ENCODE measurements at regions not wholly inside any gene's neighbourhood (a gene's known extent, or its start where the extent isn't known, plus 50 kb on each side); places are given as distances from the start of the nearest gene placed in this dataset.
"Not testable (repeated sequence)": the region's sequence is repeated elsewhere in the genome, so short reads cannot be mapped to it uniquely, and the experiment has no call there.

- no peak overlapping the region for H3K4me3 ChIP-seq (ENCODE audit: low read depth, low read length)
- TF ChIP-seq CTCF (IDR thresholded peaks at IDR 0.05; ENCODE audit: insufficient read depth, low read depth, low read length) = no peak
- no peak for DNase-seq (ENCODE audit: low read depth)
These were observed 148.4 kb upstream of the ITM2A start for GRCh38 chrX:79515529-79515928.

GRCh38 chrX:79511799-79512198 is 144.7 kb upstream of the ITM2A start:
- no peak for TF ChIP-seq CTCF (IDR thresholded peaks at IDR 0.05; ENCODE audit: insufficient read depth, low read depth, low read length)
- DNase-seq (ENCODE audit: low read depth) = no peak
- no peak overlapping the region for H3K4me3 ChIP-seq (ENCODE audit: low read depth, low read length)

- H3K4me3 ChIP-seq (ENCODE audit: low read depth, low read length) = no peak overlapping the region
- no peak for TF ChIP-seq CTCF (IDR thresholded peaks at IDR 0.05; ENCODE audit: insufficient read depth, low read depth, low read length)
- no peak for DNase-seq (ENCODE audit: low read depth)
These were observed 138.9 kb upstream of the ITM2A start for GRCh38 chrX:79506001-79506400.

- H3K4me3 ChIP-seq (ENCODE audit: low read depth, low read length) = no peak overlapping the region
- TF ChIP-seq CTCF (IDR thresholded peaks at IDR 0.05; ENCODE audit: insufficient read depth, low read depth, low read length) = no peak
- DNase-seq (ENCODE audit: low read depth) = no peak
These were observed 115.6 kb upstream of the ITM2A start for GRCh38 chrX:79482686-79483085.

DNA sequence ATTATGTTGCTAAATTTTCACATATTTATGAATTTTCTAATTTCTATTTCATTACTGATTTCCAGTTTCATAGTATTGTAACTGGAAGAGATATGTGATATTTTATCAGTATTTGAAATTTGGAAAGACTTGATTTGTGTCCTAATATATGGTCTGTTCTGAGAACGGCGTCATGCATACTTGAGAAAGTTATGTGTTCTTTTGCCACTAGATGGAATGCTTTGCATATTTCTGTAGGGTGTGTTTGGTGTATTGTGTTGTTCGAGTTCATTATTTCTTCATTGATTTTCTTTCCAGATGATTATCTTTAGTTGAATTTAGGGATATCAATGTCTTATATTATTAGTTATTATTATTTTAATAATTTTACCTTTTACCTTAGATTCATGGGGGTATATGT is 110.6 kb upstream of the ITM2A start:
- no peak overlapping the region for H3K4me3 ChIP-seq (ENCODE audit: low read depth, low read length)
- no peak for TF ChIP-seq CTCF (IDR thresholded peaks at IDR 0.05; ENCODE audit: insufficient read depth, low read depth, low read length)
- DNase-seq (ENCODE audit: low read depth) = no peak

GRCh38 chrX:79466636-79467035 is 99.5 kb upstream of the ITM2A start:
- no peak overlapping the region for H3K4me3 ChIP-seq (ENCODE audit: low read depth, low read length)
- TF ChIP-seq CTCF (IDR thresholded peaks at IDR 0.05; ENCODE audit: insufficient read depth, low read depth, low read length) = no peak
- no peak for DNase-seq (ENCODE audit: low read depth)

DNA sequence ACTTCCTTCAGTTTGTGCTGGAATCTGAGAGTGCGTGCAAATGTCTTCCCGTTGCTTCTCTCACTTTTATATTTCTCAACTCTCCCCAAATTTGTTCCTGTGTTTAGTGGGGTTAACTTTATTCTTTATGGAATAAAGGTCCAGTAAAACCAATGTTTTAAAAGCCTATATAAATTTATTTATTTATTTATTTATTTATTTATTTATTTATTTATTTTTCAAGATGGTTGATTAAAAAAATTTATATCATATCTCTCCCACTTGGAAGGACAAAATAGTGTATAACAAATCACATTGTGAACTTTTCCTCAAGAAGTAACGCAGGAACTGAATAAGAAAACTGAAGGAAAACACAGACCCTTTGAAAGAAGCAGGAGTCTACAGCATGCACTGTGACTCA is 95.3 kb upstream of the ITM2A start:
- TF ChIP-seq CTCF (IDR thresholded peaks at IDR 0.05; ENCODE audit: insufficient read depth, low read depth, low read length) = no peak
- no peak overlapping the region for H3K4me3 ChIP-seq (ENCODE audit: low read depth, low read length)
- DNase-seq (ENCODE audit: low read depth) = no peak

GRCh38 chrX:79456593-79456992 is 89.5 kb upstream of the ITM2A start:
- not testable (repeated sequence) for H3K4me3 ChIP-seq (ENCODE audit: low read depth, low read length); DNase-seq (ENCODE audit: low read depth)

Measured in fibroblast of villous mesenchyme (primary cell).